A549 (cell line): ENCODE measurements at regions not wholly inside any gene's neighbourhood (a gene's known extent, or its start where the extent isn't known, plus 50 kb on each side); places are given as distances from the start of the nearest gene placed in this dataset.

ENCODE experiments used
- ATAC-seq, 2 experiments: fragments of 200-7000 bp in 1 of 2; fragments of >200 bp in 1 of 2; cut with Nextera tagmentation in 1 of 2; cut with Tn5 transposase in 1 of 2; 3 replicates each; pipeline versions ENCODE4 v1.8.0 to v1.9.1; 2018 to 2020; ENCODE audit warnings: mild to moderate bottlenecking in 1 of 2, moderate library complexity in 1 of 2
- CTCF ChIA-PET: fragments of 300-600 bp; sonication (Branson Sonifier 250); formaldehyde crosslinking; extraction: SDS; loops from one replicate; lab custom pipeline; 2021; ENCODE audit warnings: antibody characterized with exemption, inconsistent platforms; lab: Yijun Ruan, JAX
- POLR2A ChIA-PET: fragments of 350-600 bp; formaldehyde crosslinking; extraction: SDS; loops from one replicate; lab custom pipeline; 2021; ENCODE audit warnings: antibody characterized with exemption, inconsistent platforms; lab: Yijun Ruan, JAX
- DNase-seq, 2 experiments: peaks; one replicate each; pipeline versions ENCODE4 v3.0.0 to v3.0.0-alpha.2; 2011 to 2016; ENCODE audit warnings: low read depth in 1 of 2, low spot score in 1 of 2
- FAIRE-seq: peaks from 2 replicates; lab custom pipeline; 2011; peaks lifted over from hg19 to GRCh38; lab: Jason Lieb, UNC
- H3K27ac ChIP-seq, 2 experiments: fragments of >200 bp; sonication (Bioruptor Twin); formaldehyde crosslinking; 3 replicates each; pipeline ENCODE4 v1.5.1; 2016 to 2017
- H3K4me1 ChIP-seq: fragments of >200 bp; sonication (Bioruptor Twin); formaldehyde crosslinking; 3 replicates; pipeline ENCODE4 v1.6.1; 2016
- H3K4me2 ChIP-seq: fragments of >200 bp; sonication (Bioruptor Twin); formaldehyde crosslinking; 3 replicates; pipeline ENCODE4 v1.6.1; 2016
- H3K4me3 ChIP-seq: fragments of >200 bp; sonication (Bioruptor Twin); formaldehyde crosslinking; 3 replicates; pipeline ENCODE4 v1.5.1; 2016
- H3K9me3 ChIP-seq: fragments of >200 bp; sonication (Bioruptor Twin); formaldehyde crosslinking; 3 replicates; pipeline ENCODE4 v1.6.1; 2016
- ATOH8 ChIP-seq: fragments of 250-450 bp; sonication (Bioruptor Pico); IDR thresholded peaks from 2 replicates; pipeline ENCODE4 v1.5.0; 2020; ENCODE audit warnings: low read depth, mild to moderate bottlenecking, moderate library complexity
- BCL3 ChIP-seq: fragments of >200 bp; sonication (Bioruptor Twin); formaldehyde crosslinking; IDR thresholded peaks from 3 replicates; pipeline ENCODE4 v1.6.1; 2016
- CBX2 ChIP-seq: fragments of 200-600 bp; sonication (generic); IDR thresholded peaks from 2 replicates; pipeline ENCODE4 v1.6.1; 2016; ENCODE audit warnings: low read depth, mild to moderate bottlenecking, borderline replicate concordance
- CTCF ChIP-seq: fragments of >200 bp; sonication (Bioruptor Twin); formaldehyde crosslinking; IDR thresholded peaks from 3 replicates; pipeline ENCODE4 v1.5.1; 2016
- EHMT2 ChIP-seq: fragments of 200-600 bp; sonication (generic); IDR thresholded peaks from 2 replicates; pipeline ENCODE4 v1.6.1; 2016; ENCODE audit warnings: antibody characterized with exemption, low read depth, mild to moderate bottlenecking, moderate library complexity
- ESRRA ChIP-seq: fragments of 150-350 bp; IDR thresholded peaks from 2 replicates; pipeline ENCODE4 v1.6.1; 2014; ENCODE audit warnings: mild to moderate bottlenecking, low read length, borderline replicate concordance
- GATA3 ChIP-seq: IDR thresholded peaks from 2 replicates; pipeline ENCODE4 v1.6.1; 2012; ENCODE audit warnings: borderline replicate concordance
- HDAC2 ChIP-seq: fragments of 200-600 bp; sonication (generic); IDR thresholded peaks from 2 replicates; pipeline ENCODE4 v1.6.1; 2016
- HES2 ChIP-seq: fragments of >200 bp; sonication (Bioruptor Twin); formaldehyde crosslinking; IDR thresholded peaks from 2 replicates; pipeline ENCODE4 v1.6.1; 2016
- HOXA7 ChIP-seq: fragments of 250-450 bp; sonication (Bioruptor Pico); IDR thresholded peaks from 2 replicates; pipeline ENCODE4 v1.5.0; 2020; ENCODE audit warnings: mild to moderate bottlenecking, moderate library complexity
- HOXB13 ChIP-seq: fragments of 250-450 bp; sonication (Bioruptor Pico); IDR thresholded peaks from 2 replicates; pipeline ENCODE4 v1.5.0; 2020; ENCODE audit warnings: low read depth, mild to moderate bottlenecking, moderate library complexity
- MAFK ChIP-seq: fragments of 450-650 bp; IDR thresholded peaks from 2 replicates; pipeline ENCODE4 v1.6.1; 2014; ENCODE audit not compliant: partially characterized antibody
- MAX ChIP-seq: IDR thresholded peaks from 2 replicates; pipeline ENCODE4 v1.6.1; 2012
- NR3C1 ChIP-seq: fragments of >200 bp; sonication (Bioruptor Twin); formaldehyde crosslinking; IDR thresholded peaks from 3 replicates; pipeline ENCODE4 v1.6.1; 2017
- POLR2A ChIP-seq: IDR thresholded peaks from 2 replicates; pipeline ENCODE4 v1.6.1; 2012; ENCODE audit warnings: mild to moderate bottlenecking, low read length
- POLR2AphosphoS2 ChIP-seq: conservative IDR thresholded peaks from 2 replicates; pipeline ENCODE4 v1.6.1; 2012; ENCODE audit warnings: low read length, improper control_type of control experiment, inconsistent platforms
- RARB ChIP-seq: fragments of 250-450 bp; sonication (Bioruptor Pico); IDR thresholded peaks from 2 replicates; pipeline ENCODE4 v1.8.0; 2021; ENCODE audit warnings: mild to moderate bottlenecking, moderate library complexity
- RFX5 ChIP-seq: fragments of 450-650 bp; IDR thresholded peaks from 2 replicates; pipeline ENCODE4 v1.7.1; 2014; ENCODE audit warnings: antibody characterized with exemption, mild to moderate bottlenecking, moderate library complexity
- RNF2 ChIP-seq: fragments of 200-600 bp; sonication (generic); IDR thresholded peaks from 2 replicates; pipeline ENCODE4 v1.6.1; 2016; ENCODE audit warnings: low read depth, mild to moderate bottlenecking, antibody characterized with exemption, moderate library complexity, borderline replicate concordance
- SMC3 ChIP-seq: fragments of >200 bp; sonication (Bioruptor Twin); formaldehyde crosslinking; IDR thresholded peaks from 3 replicates; pipeline ENCODE4 v1.6.1; 2018; ENCODE audit warnings: inconsistent platforms
- SREBF2 ChIP-seq: fragments of 450-650 bp; IDR thresholded peaks from 2 replicates; pipeline ENCODE4 v1.6.1; 2014; ENCODE audit warnings: mild to moderate bottlenecking, moderate library complexity
- TP53 ChIP-seq: fragments of 250-450 bp; sonication (Bioruptor Pico); IDR thresholded peaks from 2 replicates; pipeline ENCODE4 v1.5.0; 2021; ENCODE audit warnings: mild to moderate bottlenecking, moderate library complexity
- USF2 ChIP-seq: fragments of 450-650 bp; IDR thresholded peaks from 2 replicates; pipeline ENCODE4 v1.6.1; 2014; ENCODE audit warnings: antibody characterized with exemption
- ZNF302 ChIP-seq: fragments of 250-450 bp; sonication (Bioruptor Pico); IDR thresholded peaks from 2 replicates; pipeline ENCODE4 v1.9.0; 2021; ENCODE audit warnings: inconsistent platforms, mild to moderate bottlenecking, moderate library complexity
- WGBS: methylation state at CpG from one replicate; pipeline ENCODE4 v1.1.6; 2017; ENCODE audit errors: missing lambda C conversion rate; 5-methylcytosine and 5-hydroxymethylcytosine counted together

- POLR2A ChIA-PET, result no interaction called here
- no peak overlapping the region for H3K4me2 ChIP-seq
- ATAC-seq (no peak), FAIRE-seq (no peak), DNase-seq (no peak)
- 0% methylated on average over 3 of the region's 3 CpGs for WGBS
- no peaks in the 10 kb centered on the region for H3K4me1 ChIP-seq
- H3K9me3 ChIP-seq, result no peaks in the 10 kb centered on the region
- TF ChIP-seq CBX2 (no peak), ATOH8 (no peak), HOXB13 (CRISPR knock-in tag) (no peak), RARB (no peak), TP53 (CRISPR knock-in tag) (no peak), BCL3 (no peak), ESRRA (no peak), POLR2A (no peak), HDAC2 (no peak), HOXA7 (CRISPR knock-in tag) (no peak), MAX (no peak)
- CTCF ChIA-PET, result no interaction called here
- H3K27ac ChIP-seq, result no peak overlapping the region
- H3K4me3 ChIP-seq, result no peak overlapping the region
These were observed 495.7 kb downstream of the GALC start for GRCh38 chr14:87497301-87497700.

GRCh38 chr14:87494010-87494409, 499.0 kb downstream of the GALC start:
- no peaks in the 10 kb centered on the region for H3K4me1 ChIP-seq
- FAIRE-seq, result no peak
- no peak overlapping the region for H3K4me2 ChIP-seq
- DNase-seq, result peak in 1 of 2 experiments; percentile 7
- CTCF ChIA-PET, result no interaction called here
- H3K9me3 ChIP-seq, result no peaks in the 10 kb centered on the region
- POLR2A ChIA-PET, result no interaction called here
- no peak for ATAC-seq
- no peak for TF ChIP-seq CTCF
- no peak for TF ChIP-seq POLR2A
- no peak for TF ChIP-seq RFX5
- no peak for TF ChIP-seq SREBF2
- TF ChIP-seq MAX, result no peak
- no peak for TF ChIP-seq EHMT2
- TF ChIP-seq SMC3, result no peak
- TF ChIP-seq POLR2AphosphoS2, result no peak
- no peak overlapping the region for H3K4me3 ChIP-seq
- H3K27ac ChIP-seq, result no peak overlapping the region

- ChIA-PET POLR2A (no interaction called here), CTCF (no interaction called here)
- 5% methylated on average over 2 of the region's 2 CpGs for WGBS
- H3K4me3 ChIP-seq, result no peak overlapping the region
- ATAC-seq (no peak), DNase-seq (no peak), FAIRE-seq (no peak)
- no peaks in the 10 kb centered on the region for H3K4me1 ChIP-seq
- H3K9me3 ChIP-seq, result no peaks in the 10 kb centered on the region
- no peak overlapping the region for H3K4me2 ChIP-seq
- no peak for TF ChIP-seq USF2
- no peak for TF ChIP-seq RNF2
- no peak for TF ChIP-seq GATA3
- no peak for TF ChIP-seq ZNF302 (CRISPR knock-in tag)
- TF ChIP-seq ESRRA, result no peak
- no peak for TF ChIP-seq NR3C1
- TF ChIP-seq HES2, result no peak
- TF ChIP-seq MAX, result no peak
- TF ChIP-seq MAFK, result no peak
- H3K27ac ChIP-seq, result no peak overlapping the region
These were observed 500.4 kb downstream of the GALC start for GRCh38 chr14:87492561-87492960.
